ENCODE measurements at regions not wholly inside any gene's neighbourhood (a gene's known extent, or its start where the extent isn't known, plus 50 kb on each side); places are given as distances from the start of the nearest gene placed in this dataset.
"Not testable (repeated sequence)": the region's sequence is repeated elsewhere in the genome, so short reads cannot be mapped to it uniquely, and the experiment has no call there.

- DNase-seq = no peak
These were observed 258.9 kb downstream of the COL12A1 start for GRCh38 chr6:74946961-74947360.

GRCh38 chr6:74942130-74942529 lies 263.7 kb downstream of the COL12A1 start:
- DNase-seq = no peak

GRCh38 chr6:74941424-74941823 lies 264.4 kb downstream of the COL12A1 start:
- DNase-seq = no peak

- no peak for DNase-seq
These were observed 265.9 kb downstream of the COL12A1 start for GRCh38 chr6:74939721-74940620.

- peak in 1 of 2 experiments; percentile 10 for DNase-seq
These were observed 266.6 kb downstream of the COL12A1 start for GRCh38 chr6:74939151-74939708.

- DNase-seq = no peak
These were observed 267.9 kb downstream of the COL12A1 start for GRCh38 chr6:74937936-74938335.

- no peak for DNase-seq
These were observed 269.0 kb downstream of the COL12A1 start for GRCh38 chr6:74936886-74937285.

- no peak for DNase-seq
These were observed 273.5 kb downstream of the COL12A1 start for GRCh38 chr6:74932232-74932888.

- no peak for DNase-seq
These were observed 274.3 kb downstream of the COL12A1 start for GRCh38 chr6:74931558-74931957.

GRCh38 chr6:74928203-74928602 lies 277.6 kb downstream of the COL12A1 start:
- DNase-seq = no peak

- DNase-seq = no peak
These were observed 278.6 kb downstream of the COL12A1 start for GRCh38 chr6:74927299-74927698.

GRCh38 chr6:74925683-74926082 lies 280.2 kb downstream of the COL12A1 start:
- peak; percentile 98 to 99 for DNase-seq

GRCh38 chr6:74914888-74915287 lies 291.0 kb downstream of the COL12A1 start:
- DNase-seq = no peak

- DNase-seq = no peak
These were observed 293.6 kb downstream of the COL12A1 start for GRCh38 chr6:74912234-74912633.

GRCh38 chr6:74902846-74903245 lies 303.0 kb downstream of the COL12A1 start:
- DNase-seq = no peak

- DNase-seq = no peak
These were observed 303.8 kb downstream of the COL12A1 start for GRCh38 chr6:74902089-74902488.

- no peak for DNase-seq
These were observed 304.3 kb downstream of the COL12A1 start for GRCh38 chr6:74901576-74901975.

- peak; percentile 31 to 43 for DNase-seq
These were observed 306.4 kb downstream of the COL12A1 start for GRCh38 chr6:74899416-74899815.

GRCh38 chr6:74892091-74892490 lies 313.8 kb downstream of the COL12A1 start:
- no peak for DNase-seq

- DNase-seq = no peak
These were observed 314.5 kb downstream of the COL12A1 start for GRCh38 chr6:74891349-74891831.

- no peak for DNase-seq
These were observed 316.2 kb downstream of the COL12A1 start for GRCh38 chr6:74889635-74890034.

- not testable (repeated sequence) for DNase-seq
These were observed 317.1 kb downstream of the COL12A1 start for GRCh38 chr6:74888741-74889140.

- no peak for DNase-seq
These were observed 325.9 kb downstream of the COL12A1 start for GRCh38 chr6:74879976-74880375.

- DNase-seq = no peak
These were observed 326.6 kb downstream of the COL12A1 start for GRCh38 chr6:74879234-74879633.

All from AML-193 (cell line).